Glutamatergic neuron (in vitro differentiated cells): ENCODE measurements at regions not wholly inside any gene's neighbourhood (a gene's known extent, or its start where the extent isn't known, plus 50 kb on each side); places are given as distances from the start of the nearest gene placed in this dataset.

ENCODE experiments used
- DNase-seq: peaks from one replicate; pipeline ENCODE4 v3.0.0; 2022
- H3K27ac Mint-ChIP-seq: one replicate; pipeline ENCODE4 v1.8.0; 2020; ENCODE audit warnings: mild to moderate bottlenecking, mixed read lengths, inconsistent platforms; ENCODE audit not compliant: unreplicated experiment
- H3K27me3 Mint-ChIP-seq: one replicate; pipeline ENCODE4 v1.8.0; 2020; ENCODE audit warnings: mild to moderate bottlenecking, moderate library complexity, mixed read lengths, inconsistent platforms; ENCODE audit not compliant: unreplicated experiment
- H3K36me3 Mint-ChIP-seq: one replicate; pipeline ENCODE4 v1.8.0; 2020; ENCODE audit warnings: mild to moderate bottlenecking, mixed read lengths, inconsistent platforms; ENCODE audit not compliant: unreplicated experiment
- H3K4me1 Mint-ChIP-seq: one replicate; pipeline ENCODE4 v1.8.0; 2020; ENCODE audit warnings: mild to moderate bottlenecking, low read depth, mixed read lengths, inconsistent platforms; ENCODE audit not compliant: unreplicated experiment
- H3K4me3 Mint-ChIP-seq: one replicate; pipeline ENCODE4 v1.8.0; 2020; ENCODE audit warnings: mild to moderate bottlenecking, mixed read lengths, inconsistent platforms; ENCODE audit not compliant: unreplicated experiment
- H3K9me3 Mint-ChIP-seq: one replicate; pipeline ENCODE4 v1.8.0; 2020; ENCODE audit warnings: mild to moderate bottlenecking, moderate library complexity, mixed read lengths, inconsistent platforms; ENCODE audit not compliant: unreplicated experiment
- CTCF ChIP-seq: fragments of 200-600 bp; sonication (generic); IDR thresholded peaks from one replicate; pipeline ENCODE4 v1.5.0; 2021; ENCODE audit not compliant: partially characterized antibody, unreplicated experiment

GRCh38 chr15:87730706-87731105, 525.8 kb downstream of the NTRK3 start:
- Mint-ChIP-seq H3K27me3 (peaks cover 2% of the 10 kb centered on the region), H3K27ac (no peak overlapping the region), H3K4me3 (no peak overlapping the region), H3K4me1 (peaks cover 9% of the 10 kb centered on the region), H3K36me3 (no peaks in the 10 kb centered on the region), H3K9me3 (peaks cover 5% of the 10 kb centered on the region)
- DNase-seq: no peak
- no peak for TF ChIP-seq CTCF

- no peaks in the 10 kb centered on the region for H3K36me3 Mint-ChIP-seq
- H3K4me1 Mint-ChIP-seq: no peaks in the 10 kb centered on the region
- no peak overlapping the region for H3K4me3 Mint-ChIP-seq
- peaks cover 4% of the 10 kb centered on the region for H3K9me3 Mint-ChIP-seq
- H3K27ac Mint-ChIP-seq: no peak overlapping the region
- DNase-seq: no peak
- H3K27me3 Mint-ChIP-seq: no peaks in the 10 kb centered on the region
- TF ChIP-seq CTCF: no peak
Observed at GRCh38 chr15:87728998-87729397, 527.5 kb downstream of the NTRK3 start.

- Mint-ChIP-seq H3K27ac (no peak overlapping the region), H3K9me3 (peaks cover 2% of the 10 kb centered on the region), H3K27me3 (no peaks in the 10 kb centered on the region), H3K4me1 (peaks cover 5% of the 10 kb centered on the region), H3K36me3 (no peaks in the 10 kb centered on the region), H3K4me3 (no peak overlapping the region)
- no peak for TF ChIP-seq CTCF
- DNase-seq: no peak
Observed at GRCh38 chr15:87727073-87727472, 529.5 kb downstream of the NTRK3 start.

GRCh38 chr15:87724330-87724729, 532.2 kb downstream of the NTRK3 start:
- Mint-ChIP-seq H3K36me3 (no peaks in the 10 kb centered on the region), H3K9me3 (peaks cover 2% of the 10 kb centered on the region), H3K4me1 (peaks cover 5% of the 10 kb centered on the region), H3K27me3 (peaks cover under 1% of the 10 kb centered on the region), H3K4me3 (no peak overlapping the region), H3K27ac (no peak overlapping the region)
- no peak for DNase-seq
- TF ChIP-seq CTCF: no peak

- H3K27me3 Mint-ChIP-seq: peaks cover 2% of the 10 kb centered on the region
- no peaks in the 10 kb centered on the region for H3K9me3 Mint-ChIP-seq
- H3K36me3 Mint-ChIP-seq: no peaks in the 10 kb centered on the region
- no peak overlapping the region for H3K4me3 Mint-ChIP-seq
- H3K4me1 Mint-ChIP-seq: peaks cover 5% of the 10 kb centered on the region
- H3K27ac Mint-ChIP-seq: no peak overlapping the region
- no peak for DNase-seq
- no peak for TF ChIP-seq CTCF
Observed at GRCh38 chr15:87722941-87723691, 533.4 kb downstream of the NTRK3 start.
